ENCODE measurements at regions not wholly inside any gene's neighbourhood (a gene's known extent, or its start where the extent isn't known, plus 50 kb on each side); places are given as distances from the start of the nearest gene placed in this dataset.
A peak's percentile ranks its signal among the peaks of the same experiment; 100 is the strongest.

GRCh38 chr1:234874291-234875288 is 254.0 kb downstream of the TOMM20 start:
- H3K27me3 ChIP-seq = no peaks in the 10 kb centered on the region
- intact Hi-C loops (cut with DNase I) = loop anchor here in 1 of 10 donors (5.0 kb wide), 1 partner anchor 152 kb away; no protein-coding TSS in a partner anchor
- H3K4me3 ChIP-seq = no peak overlapping the region
- no peak for ATAC-seq
- H3K36me3 ChIP-seq = no peaks in the 10 kb centered on the region
- H3K4me1 ChIP-seq = peaks cover 0 to 60% (median 25%) of the 10 kb centered on the region in 9 donors
- H3K27ac ChIP-seq = peak overlapping the region in 1 of 10 donors; percentile 82
- 90 to 91% methylated on average over 20 of the region's 20 CpGs for WGBS, 2 donors
- TF ChIP-seq CTCF (IDR thresholded peaks at IDR 0.05) = no peak
- H3K9me3 ChIP-seq = no peaks in the 10 kb centered on the region
- DNase-seq = no peak

GRCh38 chr1:234871710-234872271 is 256.8 kb downstream of the TOMM20 start:
- H3K4me1 ChIP-seq = peaks cover 0 to 70% (median 36%) of the 10 kb centered on the region in 9 donors
- ATAC-seq = no peak
- H3K27ac ChIP-seq = peak overlapping the region in 2 of 10 donors; percentile 28 to 53

GRCh38 chr1:234871039-234871709 is 257.5 kb downstream of the TOMM20 start:
- 90 to 92% methylated on average over 10 of the region's 10 CpGs for WGBS, 2 donors
- peak overlapping the region in 4 of 10 donors; percentile 16 to 53 (median 22) for H3K27ac ChIP-seq

More at GRCh38 chr1:234871710-234872271, 256.8 kb downstream of the TOMM20 start:
- intact Hi-C loops (cut with DNase I) = no loop called here
- no peak for DNase-seq
- Histone ChIP-seq H3K27me3 (no peaks in the 10 kb centered on the region), H3K9me3 (no peaks in the 10 kb centered on the region), H3K4me3 (no peak overlapping the region), H3K36me3 (no peaks in the 10 kb centered on the region)
- TF ChIP-seq CTCF (IDR thresholded peaks at IDR 0.05) = no peak
- 91 to 93% methylated on average over 6 of the region's 6 CpGs for whole genome bisulfite sequencing, 2 donors

More at GRCh38 chr1:234871039-234871709, 257.5 kb downstream of the TOMM20 start:
- no peak for ATAC-seq
- intact Hi-C loops (cut with DNase I) = no loop called here
- Histone ChIP-seq H3K4me1 (peaks cover 0 to 71% (median 37%) of the 10 kb centered on the region in 9 donors), H3K4me3 (no peak overlapping the region), H3K9me3 (no peaks in the 10 kb centered on the region), H3K27me3 (no peaks in the 10 kb centered on the region), H3K36me3 (no peaks in the 10 kb centered on the region)
- no peak for DNase-seq
- TF ChIP-seq CTCF (IDR thresholded peaks at IDR 0.05) = no peak

Data from heart right ventricle (tissue), 16 donors.